ENCODE measurements at regions not wholly inside any gene's neighbourhood (a gene's known extent, or its start where the extent isn't known, plus 50 kb on each side); places are given as distances from the start of the nearest gene placed in this dataset.

GRCh38 chr15:62940093-62940754 is 102.3 kb upstream of the TPM1 start:
- TF ChIP-seq EZH2 (IDR thresholded peaks at IDR 0.05; ENCODE audit: low read length) (no peak), CTCF (optimal IDR thresholded peaks at IDR 0.05 in 1 of 3, IDR thresholded peaks at IDR 0.05 in 1 of 3, conservative IDR thresholded peaks at IDR 0.05 in 1 of 3; ENCODE audit: extremely low read depth in 1 of 3, insufficient read depth in 2 of 3, low read length in 3 of 3) (no peak)

Measured in keratinocyte (primary cell).